ENCODE measurements at regions not wholly inside any gene's neighbourhood (a gene's known extent, or its start where the extent isn't known, plus 50 kb on each side); places are given as distances from the start of the nearest gene placed in this dataset.

GRCh38 chr2:126425943-126426342, 230.0 kb upstream of the GYPC start:
- 91 to 97% methylated on average over 1 of the region's 1 CpG for WGBS, 2 donors
- intact Hi-C loops (cut with DNase I; ENCODE audit: low total_unique reads) = no loop called here
- DNase-seq (ENCODE audit: low spot score in 2 of 2) = no peak
- no peak overlapping the region for H3K4me3 ChIP-seq (ENCODE audit: low read depth, poor library complexity, severe bottlenecking)
- no peak for TF ChIP-seq POLR2A (IDR thresholded peaks at IDR 0.05)
- TF ChIP-seq, protein P1, sequence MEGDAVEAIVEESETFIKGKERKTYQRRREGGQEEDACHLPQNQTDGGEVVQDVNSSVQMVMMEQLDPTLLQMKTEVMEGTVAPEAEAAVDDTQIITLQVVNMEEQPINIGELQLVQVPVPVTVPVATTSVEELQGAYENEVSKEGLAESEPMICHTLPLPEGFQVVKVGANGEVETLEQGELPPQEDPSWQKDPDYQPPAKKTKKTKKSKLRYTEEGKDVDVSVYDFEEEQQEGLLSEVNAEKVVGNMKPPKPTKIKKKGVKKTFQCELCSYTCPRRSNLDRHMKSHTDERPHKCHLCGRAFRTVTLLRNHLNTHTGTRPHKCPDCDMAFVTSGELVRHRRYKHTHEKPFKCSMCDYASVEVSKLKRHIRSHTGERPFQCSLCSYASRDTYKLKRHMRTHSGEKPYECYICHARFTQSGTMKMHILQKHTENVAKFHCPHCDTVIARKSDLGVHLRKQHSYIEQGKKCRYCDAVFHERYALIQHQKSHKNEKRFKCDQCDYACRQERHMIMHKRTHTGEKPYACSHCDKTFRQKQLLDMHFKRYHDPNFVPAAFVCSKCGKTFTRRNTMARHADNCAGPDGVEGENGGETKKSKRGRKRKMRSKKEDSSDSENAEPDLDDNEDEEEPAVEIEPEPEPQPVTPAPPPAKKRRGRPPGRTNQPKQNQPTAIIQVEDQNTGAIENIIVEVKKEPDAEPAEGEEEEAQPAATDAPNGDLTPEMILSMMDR (IDR thresholded peaks at IDR 0.05) = no peak

DNA sequence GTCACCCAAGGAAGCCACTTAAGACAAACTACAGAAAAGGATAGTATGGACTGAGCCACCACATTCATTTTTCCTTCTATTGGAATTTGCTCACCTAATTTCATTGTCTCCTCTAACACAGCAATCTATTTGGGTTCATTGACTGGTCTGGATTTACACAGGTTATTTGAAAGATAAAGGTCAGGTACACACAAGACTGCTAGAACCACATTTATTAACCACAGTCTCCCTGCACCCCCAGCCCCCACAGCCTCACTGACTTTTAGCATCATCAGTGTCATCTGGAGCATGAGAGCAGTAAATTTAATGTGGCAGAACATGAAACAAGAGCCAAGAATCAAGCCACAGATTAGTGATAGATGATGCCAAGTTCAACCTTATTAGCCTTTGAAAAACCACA, 226.9 kb upstream of the GYPC start:
- intact Hi-C loops (cut with DNase I; ENCODE audit: low total_unique reads) = no loop called here
- H3K4me3 ChIP-seq (ENCODE audit: low read depth, poor library complexity, severe bottlenecking) = no peak overlapping the region
- no peak for TF ChIP-seq POLR2A (IDR thresholded peaks at IDR 0.05)
- TF ChIP-seq, protein P1 (IDR thresholded peaks at IDR 0.05) = no peak
- no peak for DNase-seq (ENCODE audit: low spot score in 2 of 2)

- H3K4me3 ChIP-seq (ENCODE audit: low read depth, poor library complexity, severe bottlenecking) = no peak overlapping the region
- intact Hi-C loops (cut with DNase I; ENCODE audit: low total_unique reads) = no loop called here
- TF ChIP-seq, protein P1 (IDR thresholded peaks at IDR 0.05) = no peak
- no peak for TF ChIP-seq POLR2A (IDR thresholded peaks at IDR 0.05)
- 62 to 68% methylated on average over 4 of the region's 4 CpGs for WGBS, 2 donors
- no peak for DNase-seq (ENCODE audit: low spot score in 2 of 2)
Measured at GRCh38 chr2:126431136-126431535, 224.8 kb upstream of the GYPC start.

DNA sequence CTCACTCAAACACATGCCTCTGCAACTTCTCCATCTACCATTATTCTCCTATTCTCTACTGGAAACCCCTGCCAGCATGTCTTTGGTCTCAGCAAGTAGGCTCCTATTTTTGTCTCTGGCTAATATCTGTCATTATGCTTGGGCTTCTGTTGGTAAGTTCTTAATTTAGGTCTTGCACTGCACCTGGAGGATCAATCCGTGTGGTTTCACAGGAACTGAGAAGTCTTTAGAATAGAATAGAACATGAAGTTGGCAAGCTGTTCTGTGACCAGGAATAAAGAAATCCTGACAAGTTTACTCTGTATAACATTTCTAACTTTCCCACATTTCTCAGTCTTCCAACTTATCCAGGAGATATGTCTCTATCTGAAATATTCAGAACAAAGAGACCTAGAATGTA, 219.5 kb upstream of the GYPC start:
- TF ChIP-seq POLR2A (IDR thresholded peaks at IDR 0.05) = no peak
- TF ChIP-seq, protein P1 (IDR thresholded peaks at IDR 0.05) = no peak
- 62 to 74% methylated on average over 1 of the region's 1 CpG for WGBS, 2 donors
- no peak overlapping the region for H3K4me3 ChIP-seq (ENCODE audit: low read depth, poor library complexity, severe bottlenecking)
- no peak for DNase-seq (ENCODE audit: low spot score in 2 of 2)
- intact Hi-C loops (cut with DNase I; ENCODE audit: low total_unique reads) = no loop called here

DNA sequence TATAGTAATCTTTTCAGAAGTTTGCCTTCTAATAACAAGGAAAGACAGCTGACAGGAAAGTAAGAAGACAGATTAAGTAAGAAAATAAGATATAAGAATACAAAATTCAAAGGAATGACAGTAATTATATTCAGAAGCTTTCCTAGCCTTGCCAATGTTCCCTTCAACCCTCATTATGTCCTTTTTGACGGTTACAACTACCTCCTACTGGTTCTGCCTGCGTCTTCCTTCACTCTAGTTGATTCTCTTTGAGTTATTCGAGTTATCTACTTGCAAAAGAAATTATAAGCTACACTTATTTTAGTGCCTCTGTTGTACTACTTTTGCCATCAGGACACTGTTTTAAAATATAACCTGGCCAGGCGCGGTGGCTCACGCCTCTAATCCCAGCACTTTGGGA, 218.9 kb upstream of the GYPC start:
- intact Hi-C loops (cut with DNase I; ENCODE audit: low total_unique reads) = no loop called here

GRCh38 chr2:126444512-126444911, 211.4 kb upstream of the GYPC start:
- WGBS, 2 donors = 22 to 39% methylated on average over 1 of the region's 1 CpG
- H3K4me3 ChIP-seq (ENCODE audit: low read depth, poor library complexity, severe bottlenecking) = no peak overlapping the region
- no peak for TF ChIP-seq POLR2A (IDR thresholded peaks at IDR 0.05)
- TF ChIP-seq, protein P1 (IDR thresholded peaks at IDR 0.05) = no peak
- intact Hi-C loops (cut with DNase I; ENCODE audit: low total_unique reads) = no loop called here
- no peak for DNase-seq (ENCODE audit: low spot score in 2 of 2)

More for the DNA sequence above, 218.9 kb upstream of the GYPC start:
- DNase-seq (ENCODE audit: low spot score in 2 of 2) = no peak
- WGBS, 2 donors = 85 to 88% methylated on average over 6 of the region's 6 CpGs
- no peak for TF ChIP-seq POLR2A (IDR thresholded peaks at IDR 0.05)
- TF ChIP-seq, protein P1 (IDR thresholded peaks at IDR 0.05) = no peak
- H3K4me3 ChIP-seq (ENCODE audit: low read depth, poor library complexity, severe bottlenecking) = no peak overlapping the region

Data from lower leg skin (tissue), 4 donors.